ENCODE measurements at regions not wholly inside any gene's neighbourhood (a gene's known extent, or its start where the extent isn't known, plus 50 kb on each side); places are given as distances from the start of the nearest gene placed in this dataset.

GRCh38 chr5:60357302-60357701 lies 342.7 kb downstream of the DEPDC1B start:
- Histone ChIP-seq H3K4me1 (ENCODE audit: control insufficient read depth, extremely low read depth, insufficient read depth, low read length) (no peaks in the 10 kb centered on the region), H3K9me1 (replicated peaks; ENCODE audit: control insufficient read depth, extremely low read depth, insufficient read depth, low read length) (no peaks in the 10 kb centered on the region), H4K20me1 (replicated peaks; ENCODE audit: control insufficient read depth, extremely low read depth, insufficient read depth, low read length) (no peaks in the 10 kb centered on the region), H3K9me3 (replicated peaks; ENCODE audit: control insufficient read depth, insufficient read depth, low read length) (no peaks in the 10 kb centered on the region), H3K27ac (ENCODE audit: insufficient read depth, low read depth, low read length) (no peak overlapping the region), H3K36me3 (ENCODE audit: control insufficient read depth in 2 of 2, extremely low read depth in 1 of 2, insufficient read depth in 2 of 2, low read length in 2 of 2) (no peaks in the 10 kb centered on the region), H3K4me3 (replicated peaks in 1 of 3; ENCODE audit: insufficient read depth in 1 of 3, low read depth in 1 of 3, low read length in 3 of 3) (no peak overlapping the region), H3K79me2 (ENCODE audit: control insufficient read depth, insufficient read depth, low read length) (no peaks in the 10 kb centered on the region), H2AFZ (ENCODE audit: low read depth, low read length) (no peak overlapping the region), H3K27me3 (ENCODE audit: control insufficient read depth in 2 of 2, insufficient read depth in 2 of 2, low read length in 2 of 2) (no peaks in the 10 kb centered on the region), H3K9ac (replicated peaks; ENCODE audit: extremely low read depth, insufficient read depth, low read length) (no peak overlapping the region), H3K4me2 (ENCODE audit: insufficient read depth, low read length) (no peak overlapping the region)
- BruUV-seq (replicated peaks), result no TSS peak
- FAIRE-seq, result no peak
- TF ChIP-seq EZH2 (IDR thresholded peaks at IDR 0.05; ENCODE audit: borderline replicate concordance, low read depth, low read length, severe bottlenecking) (no peak), POLR2A (IDR thresholded peaks at IDR 0.05; ENCODE audit: low read depth, low read length) (no peak), JUN (IDR thresholded peaks at IDR 0.05; ENCODE audit: borderline replicate concordance, insufficient read depth, insufficient read length, low read depth) (no peak), CTCF (IDR thresholded peaks at IDR 0.05; ENCODE audit: extremely low read depth in 1 of 2, insufficient read depth in 1 of 2, low read depth in 1 of 2, low read length in 2 of 2) (no peak), MAX (IDR thresholded peaks at IDR 0.05; ENCODE audit: insufficient read depth, insufficient read length) (no peak), POLR2AphosphoS5 (IDR thresholded peaks at IDR 0.05; ENCODE audit: insufficient read depth, low read depth, low read length) (no peak), GATA2 (IDR thresholded peaks at IDR 0.05; ENCODE audit: insufficient read depth, insufficient read length, low read depth, low read length) (no peak), MYC (IDR thresholded peaks at IDR 0.05; ENCODE audit: low read depth, low read length) (no peak), FOS (IDR thresholded peaks at IDR 0.05; ENCODE audit: borderline replicate concordance, insufficient read depth, low read length) (no peak)
- intact Hi-C loops (cut with micrococcal nuclease), result no loop called here
- no peak for DNase-seq (ENCODE audit: low read depth, low spot score)
- ChIA-PET CTCF (no interaction called here), POLR2A (no interaction called here)
- dilution Hi-C loops (cut with MboI; ENCODE audit: extremely low pct_ligation_motif_present, low sequenced_read_pairs), result no loop called here

Measured in endothelial cell of umbilical vein (primary cell).